HG03521 (cell line): ENCODE measurements at regions not wholly inside any gene's neighbourhood (a gene's known extent, or its start where the extent isn't known, plus 50 kb on each side); places are given as distances from the start of the nearest gene placed in this dataset.
A peak's percentile ranks its signal among the peaks of the same experiment; 100 is the strongest.

Experiments used
- ATAC-seq: cut with Tn5 transposase; IDR thresholded peaks from one replicate; pipeline ENCODE4 v1.9.1; 2021; ENCODE audit warnings: mild to moderate bottlenecking, moderate library complexity; ENCODE audit not compliant: unreplicated experiment

GRCh38 chr2:204104811-204105210 is 168.2 kb downstream of the ICOS start:
- ATAC-seq, result no peak

- no peak for ATAC-seq
Measured at GRCh38 chr2:204108330-204108751, 171.8 kb downstream of the ICOS start.

GRCh38 chr2:204108781-204109295 is 172.3 kb downstream of the ICOS start:
- no peak for ATAC-seq

DNA sequence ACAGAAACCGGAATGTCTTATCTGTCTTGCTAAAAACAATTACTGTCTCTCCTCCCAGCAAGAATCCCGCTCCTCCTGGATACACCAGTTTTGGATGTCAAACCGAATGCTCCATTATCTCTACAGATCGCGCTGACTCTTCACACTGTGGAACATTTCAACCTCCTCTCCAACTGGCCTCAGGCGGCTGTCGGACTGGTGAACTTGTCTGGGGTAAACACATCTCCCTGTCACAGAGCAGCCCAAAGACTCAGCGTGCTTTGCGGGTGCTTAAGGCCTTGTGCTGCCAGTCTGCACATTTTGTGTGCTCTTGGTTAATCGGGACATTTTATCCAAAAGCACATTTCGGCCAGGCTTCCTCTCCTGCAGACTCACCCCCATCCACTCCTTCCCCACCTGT is 173.1 kb downstream of the ICOS start:
- no peak for ATAC-seq

- ATAC-seq, result peak; percentile 93
Measured at GRCh38 chr2:204110338-204110741, 173.8 kb downstream of the ICOS start.

GRCh38 chr2:204110751-204111516 is 174.4 kb downstream of the ICOS start:
- no peak for ATAC-seq

DNA sequence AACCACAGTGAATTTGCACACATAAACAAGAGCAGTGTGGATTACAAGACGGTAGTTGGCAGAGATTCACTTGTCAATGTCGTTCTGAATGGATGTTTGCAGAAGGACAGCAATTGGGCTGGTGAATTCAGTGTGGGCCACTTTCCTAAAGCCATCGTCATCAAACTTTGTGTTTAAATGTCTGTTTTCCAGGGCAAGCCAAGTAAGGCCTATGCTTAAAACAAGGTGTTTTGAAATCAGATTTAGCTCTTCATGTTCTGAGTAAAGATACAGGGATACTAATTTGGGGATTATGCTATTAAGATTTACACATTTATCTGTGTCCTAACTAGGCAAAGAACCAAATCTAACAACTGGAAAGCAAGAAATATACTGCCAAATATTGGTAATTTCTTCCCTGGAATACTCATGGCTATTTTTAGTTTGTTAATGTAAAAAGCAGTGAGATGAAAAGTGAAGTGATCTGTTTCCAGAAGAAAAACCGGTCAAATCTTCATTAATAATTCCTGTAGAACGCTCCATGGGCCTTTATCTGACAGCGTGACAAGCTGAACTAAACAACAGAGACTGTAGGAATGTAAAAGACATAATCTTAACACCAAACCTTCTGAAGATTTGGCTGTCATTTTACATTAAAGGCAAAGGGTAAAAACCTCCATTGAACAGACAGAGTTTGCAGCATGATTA is 175.7 kb downstream of the ICOS start:
- no peak for ATAC-seq

DNA sequence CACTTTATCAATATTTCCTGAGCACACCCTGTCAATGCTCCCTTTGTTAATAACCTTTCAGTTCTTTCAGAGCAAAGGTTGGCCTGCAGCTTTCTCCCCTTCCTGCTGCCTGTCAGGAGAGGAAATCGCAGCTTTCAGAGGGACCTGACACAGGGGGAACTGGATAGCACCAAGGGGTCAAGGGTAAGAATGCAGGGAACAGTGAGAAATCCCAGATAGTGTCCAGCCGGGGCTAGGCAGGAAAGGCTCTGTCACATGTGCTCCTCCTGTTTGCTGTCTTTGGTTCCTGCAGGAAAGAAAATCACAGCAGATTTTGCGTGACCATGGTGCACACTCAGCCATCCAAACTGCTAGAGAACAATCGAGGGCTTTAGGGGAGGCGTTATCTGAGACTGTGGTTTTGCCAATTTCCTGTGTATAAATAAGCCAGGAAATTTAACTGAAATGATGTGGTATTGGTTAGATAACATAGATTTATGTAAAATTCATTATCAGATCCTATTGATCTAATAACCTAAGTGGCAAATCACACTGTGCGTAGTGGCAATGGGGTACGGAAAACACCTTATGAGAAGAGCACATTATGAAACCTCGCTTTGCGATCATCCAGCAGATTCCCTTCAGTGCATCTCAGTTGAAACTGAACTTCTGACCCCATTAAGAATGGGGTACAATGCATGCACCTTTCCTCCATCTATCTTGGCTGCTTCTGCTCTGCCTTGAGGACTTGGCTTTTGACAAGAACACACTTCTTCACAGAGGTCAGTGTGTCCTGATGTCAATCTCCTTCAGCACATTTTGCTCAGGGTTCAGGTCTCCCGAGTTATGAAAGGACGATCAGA is 178.0 kb downstream of the ICOS start:
- ATAC-seq, result no peak

DNA sequence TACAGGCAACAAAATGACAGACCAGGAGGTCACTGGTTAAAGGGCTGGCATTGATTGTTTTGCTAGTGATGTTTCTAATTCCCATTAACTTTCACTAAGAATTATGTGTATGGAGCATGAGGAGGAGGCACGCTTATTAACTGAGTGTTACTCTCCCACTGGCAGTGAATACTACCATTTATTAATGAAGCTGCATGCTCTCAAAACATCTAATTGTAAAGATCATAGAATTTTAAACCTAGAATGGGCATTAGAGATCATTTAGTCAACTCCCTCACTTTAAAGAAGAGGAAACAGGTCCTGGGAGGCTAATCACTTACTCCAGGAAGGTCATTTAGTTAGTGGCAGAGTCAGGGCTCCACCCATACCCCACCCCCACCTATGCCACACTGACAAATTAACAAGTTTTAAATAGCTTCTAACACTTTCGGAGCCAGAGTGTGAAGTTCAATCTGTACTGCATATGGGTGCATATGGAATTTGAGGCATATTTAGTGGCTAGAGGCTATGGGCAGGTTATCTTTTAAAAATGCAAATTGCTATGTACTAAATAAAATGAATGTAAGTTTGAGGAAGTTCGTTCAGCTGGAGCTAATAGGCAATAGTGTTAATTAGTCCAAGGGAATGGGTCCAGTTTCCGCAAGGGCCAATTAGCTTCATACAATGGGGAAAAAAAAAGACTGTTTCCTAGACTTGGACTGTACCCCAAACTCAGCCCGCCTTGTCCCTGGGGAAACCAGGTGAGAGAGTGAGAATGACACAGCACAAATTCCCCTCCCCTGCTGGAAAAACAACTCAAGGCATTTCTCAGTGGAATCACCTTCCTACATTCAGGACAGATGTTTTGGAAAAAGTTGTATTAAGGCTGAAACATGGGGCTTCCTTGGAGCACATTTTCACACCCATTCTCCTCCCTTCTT is 178.8 kb downstream of the ICOS start:
- no peak for ATAC-seq

GRCh38 chr2:204116159-204116792 is 179.7 kb downstream of the ICOS start:
- no peak for ATAC-seq

GRCh38 chr2:204122425-204122824 is 185.9 kb downstream of the ICOS start:
- ATAC-seq, result no peak

- ATAC-seq, result no peak
Measured at GRCh38 chr2:204124140-204124750, 187.7 kb downstream of the ICOS start.

DNA sequence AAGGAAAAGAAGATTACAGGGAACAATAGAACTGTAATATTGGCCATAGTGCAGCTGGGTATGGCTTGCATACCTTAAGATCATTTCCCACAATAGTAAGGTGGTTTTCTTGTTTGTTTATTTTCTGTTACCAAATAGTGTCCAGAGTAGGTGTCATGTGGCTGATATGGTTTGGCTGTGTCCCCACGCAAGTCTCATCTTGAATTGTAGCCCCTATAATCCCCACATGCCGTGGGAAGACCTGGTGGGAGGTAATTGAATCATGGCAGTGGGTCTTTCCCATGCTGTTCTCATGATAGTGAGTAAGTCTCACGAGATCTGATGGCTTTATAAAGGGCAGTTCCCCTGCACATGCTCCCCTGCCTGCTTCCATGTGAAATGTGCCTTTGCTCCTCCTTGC is 190.1 kb downstream of the ICOS start:
- ATAC-seq, result no peak

DNA sequence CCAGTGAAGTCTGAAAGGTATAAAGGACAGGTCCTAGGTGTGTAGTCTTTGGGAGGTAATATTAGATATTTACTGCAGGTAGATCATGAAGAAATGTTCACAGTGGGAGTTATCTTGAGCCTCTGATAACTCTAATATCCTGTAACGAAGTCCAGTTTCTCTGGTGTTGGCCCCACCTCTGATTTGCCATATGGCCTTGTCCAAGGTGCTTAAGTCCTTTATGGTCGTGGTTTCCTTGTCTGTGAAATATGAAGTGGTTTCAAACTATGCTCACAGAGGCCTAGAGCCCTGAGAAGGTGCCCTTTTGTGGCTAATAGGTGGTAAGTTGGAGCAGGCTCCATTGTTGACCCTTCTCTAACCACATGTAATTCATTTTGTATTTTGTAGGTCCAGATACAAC is 190.7 kb downstream of the ICOS start:
- no peak for ATAC-seq

DNA sequence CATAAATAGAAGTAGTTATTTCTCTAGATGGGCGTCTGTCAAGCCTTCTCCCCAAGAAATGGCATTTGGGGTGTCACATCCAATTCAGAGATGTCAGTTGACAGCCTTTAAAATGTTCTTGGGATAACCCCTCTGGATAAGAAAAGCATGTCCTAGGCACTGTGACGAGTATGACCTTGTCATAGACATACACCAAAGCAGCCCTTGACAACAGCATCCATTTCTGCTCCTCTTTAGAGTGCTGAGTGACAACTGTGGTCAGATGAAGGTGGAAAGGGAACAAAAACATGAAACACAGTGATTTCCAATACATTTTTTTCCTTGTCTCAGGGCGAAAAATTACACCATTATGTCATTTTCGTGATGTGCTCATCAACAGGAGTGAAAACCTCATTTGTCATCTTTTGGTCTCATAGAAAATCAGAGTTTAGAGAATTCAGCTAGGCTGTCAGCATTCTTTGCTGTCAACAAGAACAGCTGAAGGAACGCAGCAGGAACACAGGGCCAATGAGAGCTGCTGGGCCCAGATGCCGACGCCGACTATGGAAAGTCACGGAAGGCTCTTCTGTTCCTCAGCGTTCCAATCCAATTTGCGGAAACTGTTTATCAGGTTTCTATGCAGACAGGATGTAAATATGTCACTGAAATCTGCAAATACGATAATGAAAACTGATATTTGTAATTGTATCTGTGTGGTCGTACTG is 193.2 kb downstream of the ICOS start:
- no peak for ATAC-seq

GRCh38 chr2:204131621-204132020 is 195.1 kb downstream of the ICOS start:
- no peak for ATAC-seq

- ATAC-seq, result no peak
Measured at GRCh38 chr2:204133476-204133875, 196.9 kb downstream of the ICOS start.

DNA sequence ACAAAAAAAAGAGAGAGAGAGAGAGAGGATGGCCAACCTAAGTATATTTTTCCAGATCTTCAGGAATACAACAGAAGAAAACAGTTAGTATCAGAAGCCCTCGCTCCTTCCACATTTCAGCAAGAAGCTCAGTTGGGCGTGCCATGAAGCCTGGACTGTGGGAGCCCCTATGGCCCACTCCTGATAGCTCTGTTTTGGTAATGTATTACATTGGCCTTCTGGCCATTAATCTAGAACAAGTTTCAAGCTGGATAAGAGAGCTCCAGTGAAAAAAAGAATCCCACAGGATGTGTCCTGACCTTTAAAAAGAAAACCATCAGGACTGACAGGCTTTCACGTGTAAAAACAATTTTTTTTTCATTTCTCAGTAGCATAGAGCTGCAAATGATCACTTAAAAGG is 197.9 kb downstream of the ICOS start:
- ATAC-seq, result no peak

- no peak for ATAC-seq
Measured at GRCh38 chr2:204135752-204136151, 199.2 kb downstream of the ICOS start.
